Neutrophil (primary cell): ENCODE measurements at regions not wholly inside any gene's neighbourhood (a gene's known extent, or its start where the extent isn't known, plus 50 kb on each side); places are given as distances from the start of the nearest gene placed in this dataset.

Experiments
- H3K27ac ChIP-seq: fragments of 200-600 bp; sonication (generic); 2 replicates; pipeline ENCODE4 v1.5.1; 2016; ENCODE audit warnings: mild to moderate bottlenecking, moderate library complexity
- H3K27me3 ChIP-seq: fragments of 200-600 bp; sonication (generic); 2 replicates; pipeline ENCODE4 v1.6.0; 2016; ENCODE audit warnings: mild to moderate bottlenecking
- H3K36me3 ChIP-seq: fragments of 200-600 bp; sonication (generic); 2 replicates; pipeline ENCODE4 v1.5.1; 2017
- H3K4me1 ChIP-seq, 2 experiments: fragments of 200-600 bp in 1 of 2; sonication (generic) in 1 of 2; 1 replicate in 1 of 2; 2 replicates in 1 of 2; pipeline versions ENCODE4 v1.5.1 to v1.6.1; 2013 to 2016; ENCODE audit warnings: low read depth in 1 of 2, low read length in 1 of 2, mild to moderate bottlenecking in 1 of 2, moderate library complexity in 1 of 2; ENCODE audit not compliant: control insufficient read depth in 1 of 2, insufficient read depth in 1 of 2
- H3K4me3 ChIP-seq, 2 experiments: fragments of 200-600 bp in 1 of 2; sonication (generic) in 1 of 2; 1 replicate in 1 of 2; 2 replicates in 1 of 2; pipeline ENCODE4 v1.5.1; 2013 to 2016; ENCODE audit warnings: low read depth in 1 of 2, low read length in 1 of 2, mild to moderate bottlenecking in 1 of 2, moderate library complexity in 1 of 2
- H3K9me3 ChIP-seq: fragments of 200-600 bp; sonication (generic); 2 replicates; pipeline ENCODE4 v1.5.1; 2016
- TF ChIP-seq, protein P1 (sequence below): fragments of 200-600 bp; sonication (generic); IDR thresholded peaks from 2 replicates; pipeline ENCODE4 v1.5.1; 2016; ENCODE audit warnings: antibody characterized with exemption

DNA sequence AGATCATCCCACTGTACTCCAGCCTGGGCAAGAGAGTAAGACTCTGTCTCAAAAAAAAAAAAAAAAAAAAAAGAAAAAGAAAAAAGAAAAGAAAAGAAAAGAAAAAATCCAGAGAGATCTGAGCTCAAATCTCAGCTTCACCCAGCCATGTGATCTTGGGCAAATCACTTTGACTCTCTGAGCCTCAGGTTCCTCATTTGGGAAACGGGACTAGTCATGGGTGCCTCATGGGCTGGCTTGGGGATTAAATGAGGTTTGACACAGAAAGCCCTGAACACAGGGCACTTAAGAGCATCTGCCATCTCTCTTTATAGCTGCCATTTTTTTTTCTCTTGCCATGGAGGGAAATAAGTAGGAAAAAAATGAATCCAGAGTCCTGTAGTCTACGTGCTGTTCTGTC lies 86.2 kb upstream of the MYL2 start:
- Histone ChIP-seq H3K27me3 (peaks cover 61% of the 10 kb centered on the region), H3K27ac (no peak overlapping the region), H3K36me3 (no peaks in the 10 kb centered on the region), H3K4me1 (no peaks in the 10 kb centered on the region), H3K9me3 (no peaks in the 10 kb centered on the region), H3K4me3 (no peak overlapping the region)
- TF ChIP-seq, protein P1, sequence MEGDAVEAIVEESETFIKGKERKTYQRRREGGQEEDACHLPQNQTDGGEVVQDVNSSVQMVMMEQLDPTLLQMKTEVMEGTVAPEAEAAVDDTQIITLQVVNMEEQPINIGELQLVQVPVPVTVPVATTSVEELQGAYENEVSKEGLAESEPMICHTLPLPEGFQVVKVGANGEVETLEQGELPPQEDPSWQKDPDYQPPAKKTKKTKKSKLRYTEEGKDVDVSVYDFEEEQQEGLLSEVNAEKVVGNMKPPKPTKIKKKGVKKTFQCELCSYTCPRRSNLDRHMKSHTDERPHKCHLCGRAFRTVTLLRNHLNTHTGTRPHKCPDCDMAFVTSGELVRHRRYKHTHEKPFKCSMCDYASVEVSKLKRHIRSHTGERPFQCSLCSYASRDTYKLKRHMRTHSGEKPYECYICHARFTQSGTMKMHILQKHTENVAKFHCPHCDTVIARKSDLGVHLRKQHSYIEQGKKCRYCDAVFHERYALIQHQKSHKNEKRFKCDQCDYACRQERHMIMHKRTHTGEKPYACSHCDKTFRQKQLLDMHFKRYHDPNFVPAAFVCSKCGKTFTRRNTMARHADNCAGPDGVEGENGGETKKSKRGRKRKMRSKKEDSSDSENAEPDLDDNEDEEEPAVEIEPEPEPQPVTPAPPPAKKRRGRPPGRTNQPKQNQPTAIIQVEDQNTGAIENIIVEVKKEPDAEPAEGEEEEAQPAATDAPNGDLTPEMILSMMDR = no peak

DNA sequence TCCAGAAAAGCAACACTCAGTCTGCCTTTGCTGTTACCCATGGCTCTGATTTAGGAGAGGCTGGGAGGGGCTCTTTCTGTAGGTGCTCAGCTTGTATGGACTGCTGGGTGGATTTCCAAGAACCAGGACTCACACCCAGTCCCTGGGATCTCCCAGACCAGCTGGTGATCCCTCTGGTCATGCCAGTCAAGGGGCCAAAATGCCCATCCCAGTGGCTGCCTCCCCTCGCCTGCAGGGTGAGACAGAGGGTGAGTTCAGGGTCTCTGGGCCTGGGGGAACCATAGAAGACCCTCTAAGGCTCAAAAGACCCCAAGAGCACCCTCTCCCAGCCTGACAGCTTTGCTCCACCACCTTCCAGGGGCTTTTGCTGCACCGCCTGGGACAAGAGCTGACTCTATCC lies 78.6 kb upstream of the MYL2 start:
- peaks cover 10% of the 10 kb centered on the region for H3K9me3 ChIP-seq
- TF ChIP-seq, protein P1 = no peak
- H3K36me3 ChIP-seq = no peaks in the 10 kb centered on the region
- no peak overlapping the region for H3K27ac ChIP-seq
- H3K4me1 ChIP-seq = no peaks in the 10 kb centered on the region
- H3K27me3 ChIP-seq = peaks cover 16% of the 10 kb centered on the region
- H3K4me3 ChIP-seq = no peak overlapping the region

GRCh38 chr12:110998165-110998564 lies 77.8 kb upstream of the MYL2 start:
- no peak overlapping the region for H3K27ac ChIP-seq
- TF ChIP-seq, protein P1 = no peak
- peaks cover 9% of the 10 kb centered on the region for H3K27me3 ChIP-seq
- no peak overlapping the region for H3K4me3 ChIP-seq
- no peaks in the 10 kb centered on the region for H3K36me3 ChIP-seq
- H3K9me3 ChIP-seq = peaks cover 10% of the 10 kb centered on the region
- no peaks in the 10 kb centered on the region for H3K4me1 ChIP-seq

GRCh38 chr12:110996415-110996814 lies 76.0 kb upstream of the MYL2 start:
- Histone ChIP-seq H3K36me3 (no peaks in the 10 kb centered on the region), H3K4me3 (no peak overlapping the region), H3K4me1 (no peaks in the 10 kb centered on the region), H3K27me3 (peaks cover 3% of the 10 kb centered on the region), H3K27ac (no peak overlapping the region), H3K9me3 (peaks cover 10% of the 10 kb centered on the region)
- TF ChIP-seq, protein P1 = no peak

DNA sequence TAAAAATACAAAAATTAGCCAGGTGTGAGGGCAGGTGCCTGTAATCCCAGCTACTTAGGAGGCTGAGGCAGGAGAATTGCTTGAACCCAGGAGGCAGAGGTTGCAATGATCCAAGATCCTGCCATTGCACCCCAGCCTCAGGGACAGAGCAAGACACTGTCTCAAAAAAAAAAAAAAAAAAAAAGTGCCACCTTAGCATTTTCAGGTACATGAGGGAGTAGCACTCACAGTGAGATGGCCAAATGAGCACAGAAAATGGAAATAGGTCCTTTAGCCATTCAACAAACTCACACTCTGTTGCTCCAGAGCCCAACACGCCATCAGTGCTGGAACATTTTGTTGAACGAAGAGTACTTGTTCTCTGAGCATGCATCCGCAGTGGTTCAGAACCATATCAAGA lies 75.2 kb upstream of the MYL2 start:
- no peaks in the 10 kb centered on the region for H3K4me1 ChIP-seq
- peaks cover 2% of the 10 kb centered on the region for H3K27me3 ChIP-seq

More for the DNA sequence above, 75.2 kb upstream of the MYL2 start:
- Histone ChIP-seq H3K4me3 (no peak overlapping the region), H3K36me3 (no peaks in the 10 kb centered on the region), H3K27ac (no peak overlapping the region), H3K9me3 (peaks cover 10% of the 10 kb centered on the region)
- TF ChIP-seq, protein P1 = no peak
